Neural cell (in vitro differentiated cells): ENCODE measurements at regions not wholly inside any gene's neighbourhood (a gene's known extent, or its start where the extent isn't known, plus 50 kb on each side); places are given as distances from the start of the nearest gene placed in this dataset.

ENCODE experiments used
- H2AFZ ChIP-seq: fragments of 200-600, 300-800 bp; sonication (generic), shearing (Covaris generic); 2 replicates; pipeline ENCODE4 v1.6.0; 2014; ENCODE audit warnings: low read depth, mild to moderate bottlenecking, antibody characterized with exemption, low read length, moderate library complexity
- H3F3A ChIP-seq: fragments of 200-600 bp; shearing (Covaris generic); 2 replicates; pipeline ENCODE4 v1.6.1; 2016; ENCODE audit warnings: mild to moderate bottlenecking, moderate library complexity, mixed read lengths, antibody characterized with exemption, low read length; ENCODE audit not compliant: insufficient read depth, poor library complexity, severe bottlenecking
- H3K27ac ChIP-seq: fragments of 200-600, 300-800 bp; sonication (generic), shearing (Covaris generic); 2 replicates; pipeline ENCODE4 v1.5.1; 2014; ENCODE audit warnings: mild to moderate bottlenecking, low read length, moderate library complexity
- H3K27me3 ChIP-seq: fragments of 300-800, 200-600 bp; sonication (generic), shearing (Covaris generic); 2 replicates; pipeline ENCODE4 v1.6.0; 2014; ENCODE audit warnings: mild to moderate bottlenecking, low read depth, low read length, moderate library complexity; ENCODE audit not compliant: insufficient read depth
- H3K36me3 ChIP-seq: fragments of 300-800, 200-600 bp; sonication (generic), shearing (Covaris generic); 2 replicates; pipeline ENCODE4 v1.5.1; 2014; ENCODE audit warnings: mild to moderate bottlenecking, antibody characterized with exemption, low read length, moderate library complexity; ENCODE audit not compliant: insufficient read depth
- H3K4me2 ChIP-seq: fragments of 300-800, 200-600 bp; sonication (generic), shearing (Covaris generic); 2 replicates; pipeline ENCODE4 v1.6.0; 2014; ENCODE audit warnings: mild to moderate bottlenecking, low read length
- H3K4me3 ChIP-seq: fragments of 300-800, 200-600 bp; sonication (generic), shearing (Covaris generic); 2 replicates; pipeline ENCODE4 v1.5.1; 2014; ENCODE audit warnings: mild to moderate bottlenecking, low read length, moderate library complexity
- H3K79me2 ChIP-seq: fragments of 200-600 bp; shearing (Covaris generic); replicated peaks from 2 replicates; pipeline ENCODE4 v1.6.0; 2014; ENCODE audit warnings: mild to moderate bottlenecking, low read length, moderate library complexity; ENCODE audit not compliant: insufficient read depth
- H3K9ac ChIP-seq: fragments of 300-800, 200-600 bp; sonication (generic), shearing (Covaris generic); 2 replicates; pipeline ENCODE4 v1.6.1; 2016; ENCODE audit warnings: mild to moderate bottlenecking, low read length, mixed read lengths
- H3K9me2 ChIP-seq: fragments of 200-600 bp; shearing (Covaris generic); 2 replicates; pipeline ENCODE4 v1.6.1; 2016; ENCODE audit warnings: mild to moderate bottlenecking, low read length, mixed read lengths; ENCODE audit not compliant: insufficient read depth
- H3K9me3 ChIP-seq: fragments of 200-600, 300-800 bp; sonication (generic), shearing (Covaris generic); 2 replicates; pipeline ENCODE4 v1.6.1; 2016; ENCODE audit warnings: mild to moderate bottlenecking, mixed run types, low read length, moderate library complexity, mixed read lengths
- H4K20me1 ChIP-seq: fragments of 200-600 bp; shearing (Covaris generic); 2 replicates; pipeline ENCODE4 v1.6.1; 2016; ENCODE audit warnings: mild to moderate bottlenecking, mixed run types; ENCODE audit not compliant: insufficient read depth
- CTCF ChIP-seq: fragments of 450-650 bp; IDR thresholded peaks from 2 replicates; pipeline ENCODE4 v1.5.1; 2014; ENCODE audit warnings: antibody characterized with exemption, mild to moderate bottlenecking, moderate library complexity; ENCODE audit not compliant: poor library complexity, severe bottlenecking
- EP300 ChIP-seq: fragments of 450-650 bp; conservative IDR thresholded peaks from 2 replicates; pipeline ENCODE4 v1.6.1; 2014; ENCODE audit warnings: antibody characterized with exemption, mild to moderate bottlenecking, moderate library complexity; ENCODE audit not compliant: poor library complexity, severe bottlenecking
- EZH2 ChIP-seq: fragments of 200-600, 300-800 bp; shearing (Covaris generic), sonication (generic); IDR thresholded peaks from 2 replicates; pipeline ENCODE4 v1.6.1; 2014; ENCODE audit warnings: antibody characterized with exemption, low read length, borderline replicate concordance, mild to moderate bottlenecking; ENCODE audit not compliant: insufficient read depth, poor library complexity, severe bottlenecking
- MXI1 ChIP-seq: fragments of 450-650 bp; conservative IDR thresholded peaks from 2 replicates; pipeline ENCODE4 v1.6.1; 2014; ENCODE audit warnings: antibody characterized with exemption, mild to moderate bottlenecking; ENCODE audit not compliant: poor library complexity, severe bottlenecking
- POLR2AphosphoS5 ChIP-seq: IDR thresholded peaks from 2 replicates; pipeline ENCODE4 v1.6.1; 2012
- RAD21 ChIP-seq: fragments of 450-650 bp; conservative IDR thresholded peaks from 2 replicates; pipeline ENCODE4 v1.6.1; 2014; ENCODE audit warnings: antibody characterized with exemption, mild to moderate bottlenecking, moderate library complexity
- REST ChIP-seq: IDR thresholded peaks from 2 replicates; pipeline ENCODE4 v1.6.1; 2012; ENCODE audit warnings: borderline replicate concordance
- SMC3 ChIP-seq: fragments of 450-650 bp; conservative IDR thresholded peaks from 2 replicates; pipeline ENCODE4 v1.6.1; 2014; ENCODE audit warnings: antibody characterized with exemption, mild to moderate bottlenecking, moderate library complexity; ENCODE audit not compliant: poor library complexity
- TAF1 ChIP-seq: IDR thresholded peaks from 2 replicates; pipeline ENCODE4 v1.6.1; 2012; ENCODE audit warnings: low read depth

- Histone ChIP-seq H3K79me2 (no peaks in the 10 kb centered on the region), H3K27me3 (no peaks in the 10 kb centered on the region), H3K9ac (no peak overlapping the region), H2AFZ (no peak overlapping the region), H4K20me1 (no peaks in the 10 kb centered on the region), H3K9me3 (no peaks in the 10 kb centered on the region), H3K4me2 (no peak overlapping the region), H3K4me3 (no peak overlapping the region), H3K9me2 (no peaks in the 10 kb centered on the region), H3F3A (no peaks in the 10 kb centered on the region), H3K36me3 (no peaks in the 10 kb centered on the region), H3K27ac (no peak overlapping the region)
- TF ChIP-seq TAF1 (no peak), EZH2 (no peak), EP300 (no peak), RAD21 (no peak), MXI1 (no peak), POLR2AphosphoS5 (no peak), SMC3 (no peak)
Measured at GRCh38 chr11:122393209-122393860, 262.2 kb upstream of the UBASH3B start.

GRCh38 chr11:122392508-122392907, 263.0 kb upstream of the UBASH3B start:
- Histone ChIP-seq H3K9ac (no peak overlapping the region), H3K4me2 (no peak overlapping the region), H4K20me1 (no peaks in the 10 kb centered on the region), H3K79me2 (no peaks in the 10 kb centered on the region), H3K27ac (no peak overlapping the region), H3K9me2 (no peaks in the 10 kb centered on the region), H3K9me3 (no peaks in the 10 kb centered on the region), H3K27me3 (no peaks in the 10 kb centered on the region), H3K4me3 (no peak overlapping the region), H3K36me3 (no peaks in the 10 kb centered on the region), H3F3A (no peaks in the 10 kb centered on the region), H2AFZ (no peak overlapping the region)
- no peak for TF ChIP-seq RAD21

- Histone ChIP-seq H3K27ac (no peak overlapping the region), H3K79me2 (no peaks in the 10 kb centered on the region), H4K20me1 (no peaks in the 10 kb centered on the region), H2AFZ (no peak overlapping the region), H3K9me2 (no peaks in the 10 kb centered on the region), H3K27me3 (no peaks in the 10 kb centered on the region), H3K4me2 (no peak overlapping the region), H3K9me3 (no peaks in the 10 kb centered on the region), H3K36me3 (no peaks in the 10 kb centered on the region), H3K9ac (no peak overlapping the region), H3F3A (no peaks in the 10 kb centered on the region), H3K4me3 (no peak overlapping the region)
- TF ChIP-seq SMC3 (no peak), EP300 (no peak), EZH2 (no peak), CTCF (no peak), MXI1 (no peak), REST (no peak), POLR2AphosphoS5 (no peak), RAD21 (no peak), TAF1 (no peak)
Measured at GRCh38 chr11:122391049-122391448, 264.5 kb upstream of the UBASH3B start.
